ENCODE measurements at regions not wholly inside any gene's neighbourhood (a gene's known extent, or its start where the extent isn't known, plus 50 kb on each side); places are given as distances from the start of the nearest gene placed in this dataset.
"Not testable (repeated sequence)": the region's sequence is repeated elsewhere in the genome, so short reads cannot be mapped to it uniquely, and the experiment has no call there.

DNA sequence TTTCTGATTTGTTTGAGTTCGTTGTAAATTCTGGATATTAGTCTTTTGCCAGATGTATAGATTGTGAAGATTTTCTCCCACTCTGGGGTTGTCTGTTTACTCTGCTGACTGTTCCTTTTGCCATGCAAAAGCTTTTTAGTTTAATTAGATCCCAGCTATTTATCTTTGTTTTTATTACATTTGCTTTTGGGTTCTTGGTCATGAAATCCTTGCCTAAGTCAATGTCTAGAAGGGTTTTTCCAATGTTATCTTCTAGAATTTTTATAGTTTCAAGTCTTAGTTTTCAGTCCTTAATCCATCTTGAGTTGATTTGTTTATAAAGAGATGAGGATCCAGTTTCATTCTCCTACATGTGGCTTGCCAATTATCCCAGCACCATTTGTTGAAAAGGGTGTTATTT, 68.7 kb upstream of the ZPLD1 start:
- TF ChIP-seq, protein P1, sequence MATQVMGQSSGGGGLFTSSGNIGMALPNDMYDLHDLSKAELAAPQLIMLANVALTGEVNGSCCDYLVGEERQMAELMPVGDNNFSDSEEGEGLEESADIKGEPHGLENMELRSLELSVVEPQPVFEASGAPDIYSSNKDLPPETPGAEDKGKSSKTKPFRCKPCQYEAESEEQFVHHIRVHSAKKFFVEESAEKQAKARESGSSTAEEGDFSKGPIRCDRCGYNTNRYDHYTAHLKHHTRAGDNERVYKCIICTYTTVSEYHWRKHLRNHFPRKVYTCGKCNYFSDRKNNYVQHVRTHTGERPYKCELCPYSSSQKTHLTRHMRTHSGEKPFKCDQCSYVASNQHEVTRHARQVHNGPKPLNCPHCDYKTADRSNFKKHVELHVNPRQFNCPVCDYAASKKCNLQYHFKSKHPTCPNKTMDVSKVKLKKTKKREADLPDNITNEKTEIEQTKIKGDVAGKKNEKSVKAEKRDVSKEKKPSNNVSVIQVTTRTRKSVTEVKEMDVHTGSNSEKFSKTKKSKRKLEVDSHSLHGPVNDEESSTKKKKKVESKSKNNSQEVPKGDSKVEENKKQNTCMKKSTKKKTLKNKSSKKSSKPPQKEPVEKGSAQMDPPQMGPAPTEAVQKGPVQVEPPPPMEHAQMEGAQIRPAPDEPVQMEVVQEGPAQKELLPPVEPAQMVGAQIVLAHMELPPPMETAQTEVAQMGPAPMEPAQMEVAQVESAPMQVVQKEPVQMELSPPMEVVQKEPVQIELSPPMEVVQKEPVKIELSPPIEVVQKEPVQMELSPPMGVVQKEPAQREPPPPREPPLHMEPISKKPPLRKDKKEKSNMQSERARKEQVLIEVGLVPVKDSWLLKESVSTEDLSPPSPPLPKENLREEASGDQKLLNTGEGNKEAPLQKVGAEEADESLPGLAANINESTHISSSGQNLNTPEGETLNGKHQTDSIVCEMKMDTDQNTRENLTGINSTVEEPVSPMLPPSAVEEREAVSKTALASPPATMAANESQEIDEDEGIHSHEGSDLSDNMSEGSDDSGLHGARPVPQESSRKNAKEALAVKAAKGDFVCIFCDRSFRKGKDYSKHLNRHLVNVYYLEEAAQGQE (IDR thresholded peaks at IDR 0.05; ENCODE audit: insufficient replicate concordance, low read depth), result not testable (repeated sequence)
- not testable (repeated sequence) for TF ChIP-seq CTCF (IDR thresholded peaks at IDR 0.05; ENCODE audit: insufficient read depth, low read length)

Measured in HL-60 (cell line).